ENCODE measurements at regions not wholly inside any gene's neighbourhood (a gene's known extent, or its start where the extent isn't known, plus 50 kb on each side); places are given as distances from the start of the nearest gene placed in this dataset.
A peak's percentile ranks its signal among the peaks of the same experiment; 100 is the strongest.

- no peak overlapping the region for H3K27ac ChIP-seq (ENCODE audit: low read depth, low read length)
- H3K4ac ChIP-seq (ENCODE audit: low read depth, low read length), result no peak overlapping the region
- no peaks in the 10 kb centered on the region for H3K79me2 ChIP-seq (ENCODE audit: control insufficient read depth, insufficient read depth, low read length, poor library complexity)
- H4K12ac ChIP-seq (ENCODE audit: low read depth, low read length), result no peak overlapping the region
- H3K18ac ChIP-seq (ENCODE audit: low read length), result no peak overlapping the region
- H3K4me3 ChIP-seq (ENCODE audit: low read depth, low read length), result no peak overlapping the region
- H4K8ac ChIP-seq (ENCODE audit: low read depth, low read length), result no peak overlapping the region
- no peak overlapping the region for H3K23ac ChIP-seq (ENCODE audit: low read length)
- H3K14ac ChIP-seq (ENCODE audit: low read length), result no peak overlapping the region
- H2AK5ac ChIP-seq (ENCODE audit: low read length), result no peak overlapping the region
- H3K9ac ChIP-seq (ENCODE audit: low read length), result no peak overlapping the region
- no peak overlapping the region for H2BK120ac ChIP-seq (ENCODE audit: insufficient read depth, low read length, poor library complexity)
- WGBS (ENCODE audit: extremely low coverage, insufficient coverage, insufficient read length), result no CpG with 5 or more reads among the region's 1 CpG
- no peaks in the 10 kb centered on the region for H3K9me3 ChIP-seq (ENCODE audit: insufficient read depth, low read depth, low read length)
- no peak overlapping the region for H4K91ac ChIP-seq (ENCODE audit: low read depth, low read length)
- H3K4me1 ChIP-seq (ENCODE audit: control insufficient read depth in 1 of 2, insufficient read depth in 2 of 2, low read length in 2 of 2), result peaks cover 0 to 2% of the 10 kb centered on the region in 2 experiments
- no peaks in the 10 kb centered on the region for H3K27me3 ChIP-seq (ENCODE audit: insufficient read depth, low read length)
- no peak overlapping the region for H2AFZ ChIP-seq (ENCODE audit: insufficient read depth, low read length, poor library complexity)
- no peak overlapping the region for H3K4me2 ChIP-seq (ENCODE audit: low read length)
- H2BK5ac ChIP-seq (ENCODE audit: low read depth, low read length, poor library complexity), result no peak overlapping the region
- no peaks in the 10 kb centered on the region for H3K36me3 ChIP-seq (ENCODE audit: control insufficient read depth in 1 of 2, insufficient read depth in 2 of 2, low read length in 2 of 2)
- no peak overlapping the region for H2BK12ac ChIP-seq (ENCODE audit: low read length)
- no peak for DNase-seq
- H3K79me1 ChIP-seq (ENCODE audit: low read length), result no peaks in the 10 kb centered on the region
These were observed 72.9 kb downstream of the CCDC185 start for GRCh38 chr1:223466151-223466550.

GRCh38 chr1:223471566-223471965, 78.4 kb downstream of the CCDC185 start:
- peak in 1 of 2 donors; percentile 7 for DNase-seq
- no peaks in the 10 kb centered on the region for H3K4me1 ChIP-seq (ENCODE audit: control insufficient read depth in 1 of 2, insufficient read depth in 2 of 2, low read length in 2 of 2)
- H2BK120ac ChIP-seq (ENCODE audit: insufficient read depth, low read length, poor library complexity), result no peak overlapping the region
- no peak overlapping the region for H3K27ac ChIP-seq (ENCODE audit: low read depth, low read length)
- H2BK12ac ChIP-seq (ENCODE audit: low read length), result no peak overlapping the region
- no peak overlapping the region for H3K4me3 ChIP-seq (ENCODE audit: low read depth, low read length)
- no peaks in the 10 kb centered on the region for H3K36me3 ChIP-seq (ENCODE audit: control insufficient read depth in 1 of 2, insufficient read depth in 2 of 2, low read length in 2 of 2)
- H2AK5ac ChIP-seq (ENCODE audit: low read length), result no peak overlapping the region
- no peak overlapping the region for H3K23ac ChIP-seq (ENCODE audit: low read length)
- no peak overlapping the region for H3K9ac ChIP-seq (ENCODE audit: low read length)
- no peak overlapping the region for H4K91ac ChIP-seq (ENCODE audit: low read depth, low read length)
- no peak overlapping the region for H3K18ac ChIP-seq (ENCODE audit: low read length)
- no peak overlapping the region for H3K4ac ChIP-seq (ENCODE audit: low read depth, low read length)
- H3K14ac ChIP-seq (ENCODE audit: low read length), result no peak overlapping the region
- no peak overlapping the region for H2BK5ac ChIP-seq (ENCODE audit: low read depth, low read length, poor library complexity)
- WGBS (ENCODE audit: extremely low coverage, insufficient coverage, insufficient read length), result no CpG with 5 or more reads among the region's 1 CpG
- H4K12ac ChIP-seq (ENCODE audit: low read depth, low read length), result no peak overlapping the region
- no peaks in the 10 kb centered on the region for H3K79me1 ChIP-seq (ENCODE audit: low read length)
- no peak overlapping the region for H4K8ac ChIP-seq (ENCODE audit: low read depth, low read length)
- H3K79me2 ChIP-seq (ENCODE audit: control insufficient read depth, insufficient read depth, low read length, poor library complexity), result no peaks in the 10 kb centered on the region
- H3K4me2 ChIP-seq (ENCODE audit: low read length), result no peak overlapping the region
- no peak overlapping the region for H2AFZ ChIP-seq (ENCODE audit: insufficient read depth, low read length, poor library complexity)
- H3K9me3 ChIP-seq (ENCODE audit: insufficient read depth, low read depth, low read length), result no peaks in the 10 kb centered on the region
- no peaks in the 10 kb centered on the region for H3K27me3 ChIP-seq (ENCODE audit: insufficient read depth, low read length)

GRCh38 chr1:223472057-223472456, 78.8 kb downstream of the CCDC185 start:
- H3K9ac ChIP-seq (ENCODE audit: low read length), result no peak overlapping the region
- no CpG with 5 or more reads among the region's 5 CpGs for WGBS (ENCODE audit: extremely low coverage, insufficient coverage, insufficient read length)
- no peak overlapping the region for H3K23ac ChIP-seq (ENCODE audit: low read length)
- H3K27ac ChIP-seq (ENCODE audit: low read depth, low read length), result no peak overlapping the region
- H3K4me1 ChIP-seq (ENCODE audit: control insufficient read depth in 1 of 2, insufficient read depth in 2 of 2, low read length in 2 of 2), result no peaks in the 10 kb centered on the region
- no peaks in the 10 kb centered on the region for H3K27me3 ChIP-seq (ENCODE audit: insufficient read depth, low read length)
- no peaks in the 10 kb centered on the region for H3K36me3 ChIP-seq (ENCODE audit: control insufficient read depth in 1 of 2, insufficient read depth in 2 of 2, low read length in 2 of 2)
- DNase-seq, result no peak
- no peaks in the 10 kb centered on the region for H3K79me1 ChIP-seq (ENCODE audit: low read length)
- no peak overlapping the region for H3K4me3 ChIP-seq (ENCODE audit: low read depth, low read length)
- H4K12ac ChIP-seq (ENCODE audit: low read depth, low read length), result no peak overlapping the region
- H2AK5ac ChIP-seq (ENCODE audit: low read length), result no peak overlapping the region
- H3K9me3 ChIP-seq (ENCODE audit: insufficient read depth, low read depth, low read length), result no peaks in the 10 kb centered on the region
- no peak overlapping the region for H2AFZ ChIP-seq (ENCODE audit: insufficient read depth, low read length, poor library complexity)
- no peak overlapping the region for H2BK120ac ChIP-seq (ENCODE audit: insufficient read depth, low read length, poor library complexity)
- H4K8ac ChIP-seq (ENCODE audit: low read depth, low read length), result no peak overlapping the region
- H2BK5ac ChIP-seq (ENCODE audit: low read depth, low read length, poor library complexity), result no peak overlapping the region
- no peak overlapping the region for H3K18ac ChIP-seq (ENCODE audit: low read length)
- no peak overlapping the region for H3K14ac ChIP-seq (ENCODE audit: low read length)
- no peak overlapping the region for H3K4me2 ChIP-seq (ENCODE audit: low read length)
- H2BK12ac ChIP-seq (ENCODE audit: low read length), result no peak overlapping the region
- no peaks in the 10 kb centered on the region for H3K79me2 ChIP-seq (ENCODE audit: control insufficient read depth, insufficient read depth, low read length, poor library complexity)
- H4K91ac ChIP-seq (ENCODE audit: low read depth, low read length), result no peak overlapping the region
- H3K4ac ChIP-seq (ENCODE audit: low read depth, low read length), result no peak overlapping the region

GRCh38 chr1:223473601-223474344, 80.6 kb downstream of the CCDC185 start:
- Histone ChIP-seq H3K4ac (ENCODE audit: low read depth, low read length) (no peak overlapping the region), H3K4me1 (ENCODE audit: control insufficient read depth in 1 of 2, insufficient read depth in 2 of 2, low read length in 2 of 2) (no peaks in the 10 kb centered on the region), H3K36me3 (ENCODE audit: control insufficient read depth in 1 of 2, insufficient read depth in 2 of 2, low read length in 2 of 2) (no peaks in the 10 kb centered on the region), H4K91ac (ENCODE audit: low read depth, low read length) (no peak overlapping the region), H3K27me3 (ENCODE audit: insufficient read depth, low read length) (no peaks in the 10 kb centered on the region), H2BK120ac (ENCODE audit: insufficient read depth, low read length, poor library complexity) (no peak overlapping the region), H4K8ac (ENCODE audit: low read depth, low read length) (no peak overlapping the region), H2BK12ac (ENCODE audit: low read length) (no peak overlapping the region), H3K9me3 (ENCODE audit: insufficient read depth, low read depth, low read length) (no peaks in the 10 kb centered on the region), H3K27ac (ENCODE audit: low read depth, low read length) (no peak overlapping the region), H4K12ac (ENCODE audit: low read depth, low read length) (no peak overlapping the region), H3K18ac (ENCODE audit: low read length) (no peak overlapping the region), H3K79me2 (ENCODE audit: control insufficient read depth, insufficient read depth, low read length, poor library complexity) (no peaks in the 10 kb centered on the region), H2AK5ac (ENCODE audit: low read length) (no peak overlapping the region), H3K79me1 (ENCODE audit: low read length) (no peaks in the 10 kb centered on the region), H2AFZ (ENCODE audit: insufficient read depth, low read length, poor library complexity) (no peak overlapping the region), H3K23ac (ENCODE audit: low read length) (no peak overlapping the region), H3K9ac (ENCODE audit: low read length) (no peak overlapping the region), H3K4me2 (ENCODE audit: low read length) (no peak overlapping the region), H2BK5ac (ENCODE audit: low read depth, low read length, poor library complexity) (no peak overlapping the region), H3K14ac (ENCODE audit: low read length) (no peak overlapping the region), H3K4me3 (ENCODE audit: low read depth, low read length) (no peak overlapping the region)
- WGBS (ENCODE audit: extremely low coverage, insufficient coverage, insufficient read length), result no CpG with 5 or more reads among the region's 4 CpGs
- peak; percentile 61 to 87 for DNase-seq

Measured in trophoblast cell (in vitro differentiated cells and primary cell).